ENCODE measurements at regions not wholly inside any gene's neighbourhood (a gene's known extent, or its start where the extent isn't known, plus 50 kb on each side); places are given as distances from the start of the nearest gene placed in this dataset.

- DNase-seq (ENCODE audit: extremely low read depth, insufficient read length): no peak
- Histone ChIP-seq H3K36me3 (ENCODE audit: control insufficient read depth, insufficient read depth, low read length) (no peaks in the 10 kb centered on the region), H3K4me3 (replicated peaks; ENCODE audit: low read depth, low read length) (no peak overlapping the region), H3K27me3 (replicated peaks; ENCODE audit: control insufficient read depth, insufficient read depth, low read length) (no peaks in the 10 kb centered on the region)
- TF ChIP-seq CTCF (IDR thresholded peaks at IDR 0.05; ENCODE audit: insufficient read depth, low read length, poor library complexity, severe bottlenecking): no peak
These were observed 112.8 kb downstream of the DSC3 start for GRCh38 chr18:30929718-30930117.

GRCh38 chr18:30929065-30929464, 113.5 kb downstream of the DSC3 start:
- no peaks in the 10 kb centered on the region for H3K27me3 ChIP-seq (replicated peaks; ENCODE audit: control insufficient read depth, insufficient read depth, low read length)
- DNase-seq (ENCODE audit: extremely low read depth, insufficient read length): no peak
- no peak overlapping the region for H3K4me3 ChIP-seq (replicated peaks; ENCODE audit: low read depth, low read length)
- H3K36me3 ChIP-seq (ENCODE audit: control insufficient read depth, insufficient read depth, low read length): no peaks in the 10 kb centered on the region
- no peak for TF ChIP-seq CTCF (IDR thresholded peaks at IDR 0.05; ENCODE audit: insufficient read depth, low read length, poor library complexity, severe bottlenecking)

- no peak for TF ChIP-seq CTCF (IDR thresholded peaks at IDR 0.05; ENCODE audit: insufficient read depth, low read length, poor library complexity, severe bottlenecking)
- Histone ChIP-seq H3K27me3 (replicated peaks; ENCODE audit: control insufficient read depth, insufficient read depth, low read length) (no peaks in the 10 kb centered on the region), H3K4me3 (replicated peaks; ENCODE audit: low read depth, low read length) (no peak overlapping the region), H3K36me3 (ENCODE audit: control insufficient read depth, insufficient read depth, low read length) (no peaks in the 10 kb centered on the region)
- DNase-seq (ENCODE audit: extremely low read depth, insufficient read length): no peak
These were observed 114.9 kb downstream of the DSC3 start for GRCh38 chr18:30927517-30928075.

GRCh38 chr18:30927042-30927441, 115.5 kb downstream of the DSC3 start:
- H3K36me3 ChIP-seq (ENCODE audit: control insufficient read depth, insufficient read depth, low read length): no peaks in the 10 kb centered on the region
- no peak overlapping the region for H3K4me3 ChIP-seq (replicated peaks; ENCODE audit: low read depth, low read length)
- TF ChIP-seq CTCF (IDR thresholded peaks at IDR 0.05; ENCODE audit: insufficient read depth, low read length, poor library complexity, severe bottlenecking): no peak
- DNase-seq (ENCODE audit: extremely low read depth, insufficient read length): no peak
- no peaks in the 10 kb centered on the region for H3K27me3 ChIP-seq (replicated peaks; ENCODE audit: control insufficient read depth, insufficient read depth, low read length)

- Histone ChIP-seq H3K27me3 (replicated peaks; ENCODE audit: control insufficient read depth, insufficient read depth, low read length) (no peaks in the 10 kb centered on the region), H3K4me3 (replicated peaks; ENCODE audit: low read depth, low read length) (no peak overlapping the region), H3K36me3 (ENCODE audit: control insufficient read depth, insufficient read depth, low read length) (no peaks in the 10 kb centered on the region)
- TF ChIP-seq CTCF (IDR thresholded peaks at IDR 0.05; ENCODE audit: insufficient read depth, low read length, poor library complexity, severe bottlenecking): no peak
- DNase-seq (ENCODE audit: extremely low read depth, insufficient read length): no peak
These were observed 116.7 kb downstream of the DSC3 start for GRCh38 chr18:30925795-30926194.

GRCh38 chr18:30920757-30921156, 121.8 kb downstream of the DSC3 start:
- Histone ChIP-seq H3K27me3 (replicated peaks; ENCODE audit: control insufficient read depth, insufficient read depth, low read length) (no peaks in the 10 kb centered on the region), H3K36me3 (ENCODE audit: control insufficient read depth, insufficient read depth, low read length) (no peaks in the 10 kb centered on the region), H3K4me3 (replicated peaks; ENCODE audit: low read depth, low read length) (no peak overlapping the region)
- TF ChIP-seq CTCF (IDR thresholded peaks at IDR 0.05; ENCODE audit: insufficient read depth, low read length, poor library complexity, severe bottlenecking): no peak
- no peak for DNase-seq (ENCODE audit: extremely low read depth, insufficient read length)
